CD14-positive monocyte (primary cell): ENCODE measurements at regions not wholly inside any gene's neighbourhood (a gene's known extent, or its start where the extent isn't known, plus 50 kb on each side); places are given as distances from the start of the nearest gene placed in this dataset.

Source experiments
- DNase-seq, 3 donors: peaks; one replicate each; pipeline ENCODE4 v3.0.0-alpha.2; 2011 to 2022
- H2AFZ ChIP-seq: 2 replicates; pipeline ENCODE4 v1.6.0; 2012; ENCODE audit warnings: mild to moderate bottlenecking, low read depth, low read length, inconsistent platforms; ENCODE audit not compliant: insufficient read depth, poor library complexity, severe bottlenecking
- H3K27ac ChIP-seq, 2 donors: 1 replicate in 1 of 2; 2 replicates in 1 of 2; pipeline ENCODE4 v1.5.1; 2012 to 2013; ENCODE audit warnings: low read length in 2 of 2, control low read depth in 1 of 2, inconsistent platforms in 1 of 2, low read depth in 1 of 2, mild to moderate bottlenecking in 1 of 2
- H3K27me3 ChIP-seq, 2 donors: one replicate each; pipeline versions ENCODE4 v1.6.0 to v1.6.1; 2011 to 2013; ENCODE audit warnings: low read length in 2 of 2; ENCODE audit not compliant: control insufficient read depth in 2 of 2, insufficient read depth in 2 of 2
- H3K36me3 ChIP-seq, 2 donors: replicated peaks in 1 of 2; 1 replicate in 1 of 2; 2 replicates in 1 of 2; pipeline versions ENCODE4 v1.5.1 to v1.6.1; 2012 to 2013; ENCODE audit warnings: low read length in 2 of 2, control low read depth in 1 of 2, inconsistent platforms in 1 of 2, mild to moderate bottlenecking in 1 of 2; ENCODE audit not compliant: insufficient read depth in 2 of 2, control insufficient read depth in 1 of 2
- H3K4me1 ChIP-seq, 2 donors: 1 replicate in 1 of 2; 2 replicates in 1 of 2; pipeline versions ENCODE4 v1.5.1 to v1.6.1; 2012 to 2013; ENCODE audit warnings: low read length in 2 of 2, control low read depth in 1 of 2, inconsistent platforms in 1 of 2, mild to moderate bottlenecking in 1 of 2, moderate library complexity in 1 of 2; ENCODE audit not compliant: insufficient read depth in 2 of 2, control insufficient read depth in 1 of 2
- H3K4me2 ChIP-seq: replicated peaks from 2 replicates; pipeline ENCODE3; 2012; ENCODE audit warnings: low read length, moderate library complexity, mild to moderate bottlenecking; ENCODE audit not compliant: poor library complexity, severe bottlenecking; ENCODE audit errors: extremely low read depth
- H3K4me3 ChIP-seq, 3 experiments: fragments of 200-600 bp in 1 of 3; sonication (generic) in 1 of 3; replicated peaks in 1 of 3; 1 replicate in 2 of 3; 2 replicates in 1 of 3; pipeline ENCODE4 v1.5.1; 2011 to 2013; ENCODE audit warnings: low read length in 3 of 3, mild to moderate bottlenecking in 3 of 3, control low read depth in 2 of 3, low read depth in 2 of 3, inconsistent platforms in 1 of 3, moderate library complexity in 1 of 3
- H3K79me2 ChIP-seq: 2 replicates; pipeline ENCODE4 v1.6.0; 2012; ENCODE audit warnings: mild to moderate bottlenecking, control low read depth, inconsistent platforms, low read length, moderate library complexity; ENCODE audit not compliant: insufficient read depth
- H3K9ac ChIP-seq: 2 replicates; pipeline ENCODE4 v1.6.0; 2017; ENCODE audit warnings: low read length, mild to moderate bottlenecking; ENCODE audit not compliant: insufficient read depth, poor library complexity, severe bottlenecking
- H3K9me3 ChIP-seq, 2 donors: replicated peaks in 1 of 2; 1 replicate in 1 of 2; 2 replicates in 1 of 2; pipeline versions ENCODE4 v1.5.1 to v1.6.1; 2012 to 2013; ENCODE audit warnings: low read length in 2 of 2, control low read depth in 1 of 2; ENCODE audit not compliant: control insufficient read depth in 1 of 2, insufficient read depth in 1 of 2
- H4K20me1 ChIP-seq: 2 replicates; pipeline ENCODE4 v1.6.0; 2012; ENCODE audit warnings: mild to moderate bottlenecking, low read length, control low read depth, moderate library complexity; ENCODE audit not compliant: insufficient read depth
- H3K27ac Mint-ChIP-seq, 7 donors: one replicate each; pipeline ENCODE4 v1.8.0; 2020; ENCODE audit warnings: mild to moderate bottlenecking in 7 of 7, mixed read lengths in 7 of 7, moderate library complexity in 6 of 7, inconsistent platforms in 2 of 7
- H3K27me3 Mint-ChIP-seq, 3 donors: one replicate each; pipeline ENCODE4 v1.8.0; 2021 to 2022; ENCODE audit warnings: low read depth in 3 of 3, mild to moderate bottlenecking in 3 of 3, mixed read lengths in 3 of 3, moderate library complexity in 3 of 3, inconsistent platforms in 1 of 3
- H3K36me3 Mint-ChIP-seq, 2 donors: one replicate each; pipeline ENCODE4 v1.8.0; 2020; ENCODE audit warnings: mixed read lengths in 2 of 2, inconsistent platforms in 1 of 2, mild to moderate bottlenecking in 1 of 2
- H3K4me1 Mint-ChIP-seq: one replicate; pipeline ENCODE4 v1.8.0; 2020; ENCODE audit warnings: mild to moderate bottlenecking, mixed read lengths
- H3K4me3 Mint-ChIP-seq, 2 donors: one replicate each; pipeline ENCODE4 v1.8.0; 2020; ENCODE audit warnings: mild to moderate bottlenecking in 2 of 2, mixed read lengths in 2 of 2, moderate library complexity in 1 of 2
- H3K9me3 Mint-ChIP-seq, 7 donors: one replicate each; pipeline ENCODE4 v1.8.0; 2020 to 2022; ENCODE audit warnings: mixed read lengths in 7 of 7, mild to moderate bottlenecking in 6 of 7, moderate library complexity in 6 of 7, inconsistent platforms in 2 of 7
- WGBS: methylation state at CpG from one replicate; pipeline ENCODE4 v1.1.5; 2013; ENCODE audit warnings: missing lambda C conversion rate; ENCODE audit not compliant: insufficient coverage; 5-methylcytosine and 5-hydroxymethylcytosine counted together
- intact Hi-C, 2 donors: fragments of 100-400 bp; cut with micrococcal nuclease; formaldehyde crosslinking; loops; one replicate each; pipeline versions ENCODE4 v1.15.0 to v1.15.1; 2023
- TF ChIP-seq, protein P1 (sequence below): fragments of 200-600 bp; IDR thresholded peaks from one replicate; pipeline ENCODE4 v1.8.0; 2022; ENCODE audit warnings: antibody characterized with exemption, mild to moderate bottlenecking

DNA sequence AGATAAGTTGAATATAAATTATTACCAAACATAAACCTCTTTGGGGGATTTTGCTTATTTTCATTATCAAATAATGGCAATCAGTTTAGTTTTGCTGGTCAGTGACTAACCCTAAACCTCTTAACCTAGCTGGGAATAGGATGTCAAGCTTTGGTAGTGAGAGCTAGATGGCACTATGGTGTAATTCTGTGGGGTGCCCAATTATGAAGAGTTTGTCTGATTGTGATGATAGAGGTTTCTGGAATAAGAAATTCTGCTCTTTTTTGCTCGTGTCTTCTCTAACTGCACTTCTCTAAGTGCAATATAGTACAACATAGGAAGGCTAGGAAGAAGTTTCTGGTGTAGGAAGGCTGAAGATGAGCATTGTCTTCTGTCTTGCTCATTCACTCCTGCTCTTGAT, 59.8 kb downstream of the XCL1 start:
- no peaks in the 10 kb centered on the region for H3K36me3 ChIP-seq
- H3K27ac ChIP-seq, result no peak overlapping the region
- intact Hi-C loops, result no loop called here
- no peaks in the 10 kb centered on the region for H3K79me2 ChIP-seq
- Mint-ChIP-seq H3K9me3 (peaks cover 0 to 1% (median 0%) of the 10 kb centered on the region in 7 donors), H3K27me3 (no peaks in the 10 kb centered on the region), H3K4me1 (peaks cover 5% of the 10 kb centered on the region), H3K27ac (peak overlapping the region in 1 of 7 donors; percentile 36), H3K4me3 (no peak overlapping the region), H3K36me3 (no peaks in the 10 kb centered on the region)
- H3K4me1 ChIP-seq, result no peaks in the 10 kb centered on the region
- H3K27me3 ChIP-seq, result no peaks in the 10 kb centered on the region
- no peak overlapping the region for H3K9ac ChIP-seq
- no peaks in the 10 kb centered on the region for H4K20me1 ChIP-seq
- no peak for DNase-seq
- TF ChIP-seq, protein P1, sequence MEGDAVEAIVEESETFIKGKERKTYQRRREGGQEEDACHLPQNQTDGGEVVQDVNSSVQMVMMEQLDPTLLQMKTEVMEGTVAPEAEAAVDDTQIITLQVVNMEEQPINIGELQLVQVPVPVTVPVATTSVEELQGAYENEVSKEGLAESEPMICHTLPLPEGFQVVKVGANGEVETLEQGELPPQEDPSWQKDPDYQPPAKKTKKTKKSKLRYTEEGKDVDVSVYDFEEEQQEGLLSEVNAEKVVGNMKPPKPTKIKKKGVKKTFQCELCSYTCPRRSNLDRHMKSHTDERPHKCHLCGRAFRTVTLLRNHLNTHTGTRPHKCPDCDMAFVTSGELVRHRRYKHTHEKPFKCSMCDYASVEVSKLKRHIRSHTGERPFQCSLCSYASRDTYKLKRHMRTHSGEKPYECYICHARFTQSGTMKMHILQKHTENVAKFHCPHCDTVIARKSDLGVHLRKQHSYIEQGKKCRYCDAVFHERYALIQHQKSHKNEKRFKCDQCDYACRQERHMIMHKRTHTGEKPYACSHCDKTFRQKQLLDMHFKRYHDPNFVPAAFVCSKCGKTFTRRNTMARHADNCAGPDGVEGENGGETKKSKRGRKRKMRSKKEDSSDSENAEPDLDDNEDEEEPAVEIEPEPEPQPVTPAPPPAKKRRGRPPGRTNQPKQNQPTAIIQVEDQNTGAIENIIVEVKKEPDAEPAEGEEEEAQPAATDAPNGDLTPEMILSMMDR, result no peak
- H3K9me3 ChIP-seq, result no peaks in the 10 kb centered on the region
- H2AFZ ChIP-seq, result no peak overlapping the region
- WGBS, result no CpG with 5 or more reads among the region's 1 CpG
- no peak overlapping the region for H3K4me2 ChIP-seq
- H3K4me3 ChIP-seq, result no peak overlapping the region

DNA sequence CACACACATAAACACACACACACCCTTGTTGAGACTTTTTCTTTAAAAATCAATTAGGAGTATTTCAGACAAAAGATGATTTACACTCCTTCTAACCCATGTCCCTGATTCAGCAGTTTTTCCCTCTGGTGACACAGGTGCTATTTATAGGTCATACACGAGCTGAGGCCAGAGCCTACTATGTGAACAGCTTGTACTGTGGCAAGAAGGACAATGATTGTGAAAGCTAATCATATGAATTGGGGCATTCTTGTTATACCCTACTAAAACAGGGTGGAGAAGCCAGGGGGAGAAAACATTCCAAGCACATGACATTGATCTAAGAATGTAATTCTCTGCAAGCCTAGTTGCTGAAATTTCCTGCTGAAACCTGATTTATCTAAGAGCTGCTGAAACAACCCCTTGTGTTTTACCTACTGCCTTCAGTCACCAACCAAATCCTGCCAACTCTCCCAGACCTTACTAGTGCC, 60.3 kb downstream of the XCL1 start:
- TF ChIP-seq, protein P1, result no peak
- Mint-ChIP-seq H3K27ac (no peak overlapping the region), H3K4me1 (peaks cover 5% of the 10 kb centered on the region), H3K9me3 (peaks cover 0 to 1% (median 0%) of the 10 kb centered on the region in 7 donors), H3K36me3 (no peaks in the 10 kb centered on the region), H3K4me3 (no peak overlapping the region), H3K27me3 (no peaks in the 10 kb centered on the region)
- no peaks in the 10 kb centered on the region for H3K79me2 ChIP-seq
- no peaks in the 10 kb centered on the region for H3K27me3 ChIP-seq
- intact Hi-C loops, result no loop called here
- no CpG with 5 or more reads among the region's 1 CpG for WGBS
- H3K36me3 ChIP-seq, result no peaks in the 10 kb centered on the region
- H3K4me2 ChIP-seq, result no peak overlapping the region
- no peak overlapping the region for H3K4me3 ChIP-seq
- no peaks in the 10 kb centered on the region for H4K20me1 ChIP-seq
- H3K9ac ChIP-seq, result no peak overlapping the region
- DNase-seq, result no peak
- no peak overlapping the region for H3K27ac ChIP-seq
- no peaks in the 10 kb centered on the region for H3K9me3 ChIP-seq
- no peaks in the 10 kb centered on the region for H3K4me1 ChIP-seq
- H2AFZ ChIP-seq, result no peak overlapping the region
